ENCODE measurements at regions not wholly inside any gene's neighbourhood (a gene's known extent, or its start where the extent isn't known, plus 50 kb on each side); places are given as distances from the start of the nearest gene placed in this dataset.
"Not testable (repeated sequence)": the region's sequence is repeated elsewhere in the genome, so short reads cannot be mapped to it uniquely, and the experiment has no call there.

DNA sequence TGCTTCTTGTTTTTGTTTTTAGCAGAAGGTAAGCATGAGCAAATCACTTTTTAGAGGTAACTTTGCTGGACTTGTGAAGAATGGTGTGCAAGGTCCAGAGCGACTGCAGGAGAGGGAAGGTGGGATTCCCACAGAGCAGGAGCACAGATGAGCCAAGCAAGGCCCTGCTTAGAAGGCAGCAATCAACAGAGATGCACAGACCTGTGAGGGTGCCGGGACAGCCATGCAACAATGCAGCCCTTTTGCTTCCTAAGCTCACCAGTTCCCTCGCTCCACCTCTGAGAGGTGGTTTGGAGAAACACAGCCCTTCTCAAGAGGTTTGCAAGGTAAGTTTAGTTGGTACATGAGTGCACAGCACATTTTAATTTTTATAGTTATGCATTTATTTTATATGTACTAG, 85.1 kb upstream of the FBXO28 start:
- not testable (repeated sequence) for DNase-seq

- not testable (repeated sequence) for DNase-seq
Observed at GRCh38 chr1:224023122-224023521, 90.8 kb upstream of the FBXO28 start.

DNA sequence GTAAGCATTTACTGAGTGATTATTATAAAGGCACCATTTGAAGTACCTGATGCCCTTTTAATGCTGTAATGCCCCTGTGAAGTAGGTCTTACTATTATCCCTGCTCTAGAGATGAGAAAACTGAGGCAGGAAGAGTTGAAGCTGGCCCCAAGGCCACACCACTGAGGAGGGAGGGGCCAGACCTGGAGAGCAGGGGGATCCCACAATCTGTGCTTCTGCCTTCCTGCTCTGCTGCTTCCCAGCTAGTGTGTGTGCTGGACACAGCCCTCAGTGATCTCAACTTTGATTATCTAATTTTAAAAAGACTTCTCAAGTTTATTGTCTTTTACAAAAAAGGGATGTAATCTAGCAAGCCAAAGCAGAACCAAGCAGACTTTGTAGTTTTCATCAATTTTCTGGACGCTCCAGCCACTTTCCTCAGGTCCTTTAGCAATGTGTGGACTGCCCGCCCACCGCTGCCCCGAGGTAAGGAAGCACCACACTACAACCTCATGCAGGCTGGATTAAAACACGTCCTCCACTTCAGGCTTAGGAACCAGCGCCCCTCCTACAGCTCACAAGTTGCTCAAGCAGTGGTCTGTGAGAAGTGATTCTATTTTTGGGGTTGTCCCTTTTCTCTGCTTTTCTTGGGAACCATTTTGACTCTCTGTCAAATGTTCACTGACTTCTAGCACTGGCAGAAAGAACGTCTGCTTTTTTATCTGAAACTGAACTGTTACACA, 91.5 kb upstream of the FBXO28 start:
- DNase-seq, result not testable (repeated sequence)

GRCh38 chr1:224019866-224020265, 94.0 kb upstream of the FBXO28 start:
- DNase-seq, result not testable (repeated sequence)

DNA sequence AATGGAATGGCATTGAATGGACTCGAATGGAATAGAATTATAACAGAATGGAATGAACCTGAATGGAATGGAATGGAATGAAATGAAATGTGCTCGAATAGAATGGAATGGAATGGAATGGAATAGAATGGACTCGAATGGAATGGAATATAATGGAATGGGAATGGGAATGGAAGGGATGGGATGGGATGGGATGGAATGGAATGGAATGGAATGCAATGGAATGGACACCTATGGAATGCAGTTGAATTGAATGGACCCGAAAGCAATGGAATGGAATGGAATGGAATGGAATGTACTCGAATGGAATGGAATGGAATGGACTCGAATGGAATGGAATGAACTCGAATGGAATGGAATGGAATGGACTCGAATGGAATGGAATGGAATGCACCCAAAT, 98.1 kb upstream of the FBXO28 start:
- DNase-seq, result not testable (repeated sequence)

DNA sequence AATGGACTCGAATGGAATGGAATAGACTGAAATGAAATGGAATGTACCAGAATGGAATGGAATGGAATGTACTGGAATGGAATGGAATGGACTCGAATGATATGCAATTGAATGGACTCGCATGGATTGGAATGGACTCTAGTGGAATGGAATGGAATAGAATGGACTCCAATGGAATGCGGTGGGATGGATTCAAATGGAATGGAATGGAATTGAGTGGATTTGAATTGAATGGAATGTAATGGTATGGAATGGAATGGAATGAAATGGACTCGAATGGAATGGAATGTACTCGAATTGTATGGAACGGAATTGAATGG, 99.6 kb upstream of the FBXO28 start:
- no peak for DNase-seq

- not testable (repeated sequence) for DNase-seq
Observed at GRCh38 chr1:224013626-224014329, 100.1 kb upstream of the FBXO28 start.

GRCh38 chr1:224012807-224013434, 101.0 kb upstream of the FBXO28 start:
- DNase-seq, result not testable (repeated sequence)

- not testable (repeated sequence) for DNase-seq
Observed at GRCh38 chr1:224012162-224012561, 101.7 kb upstream of the FBXO28 start.

- not testable (repeated sequence) for DNase-seq
Observed at GRCh38 chr1:224011751-224012150, 102.2 kb upstream of the FBXO28 start.

DNA sequence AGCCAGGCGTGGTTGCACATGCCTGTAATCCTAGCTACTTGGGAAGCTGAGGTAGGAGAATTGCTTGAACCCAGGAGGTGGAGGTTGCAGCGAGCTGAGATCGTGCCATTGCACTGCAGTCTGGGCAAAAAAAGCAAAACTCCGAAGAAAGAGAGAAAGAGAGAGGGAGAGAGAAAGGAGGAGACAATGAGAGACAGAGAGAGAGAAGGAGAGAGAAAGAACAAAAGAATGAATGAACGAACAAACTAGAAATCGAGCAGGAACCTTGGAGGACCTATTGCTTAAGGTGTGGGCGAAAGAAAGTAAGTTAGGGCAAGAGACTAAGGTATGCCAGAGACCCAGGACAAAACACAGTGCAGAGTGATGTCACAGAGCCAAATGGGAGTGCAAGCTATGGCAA, 102.8 kb upstream of the FBXO28 start:
- DNase-seq, result not testable (repeated sequence)

GRCh38 chr1:224005973-224006372, 107.9 kb upstream of the FBXO28 start:
- not testable (repeated sequence) for DNase-seq

DNA sequence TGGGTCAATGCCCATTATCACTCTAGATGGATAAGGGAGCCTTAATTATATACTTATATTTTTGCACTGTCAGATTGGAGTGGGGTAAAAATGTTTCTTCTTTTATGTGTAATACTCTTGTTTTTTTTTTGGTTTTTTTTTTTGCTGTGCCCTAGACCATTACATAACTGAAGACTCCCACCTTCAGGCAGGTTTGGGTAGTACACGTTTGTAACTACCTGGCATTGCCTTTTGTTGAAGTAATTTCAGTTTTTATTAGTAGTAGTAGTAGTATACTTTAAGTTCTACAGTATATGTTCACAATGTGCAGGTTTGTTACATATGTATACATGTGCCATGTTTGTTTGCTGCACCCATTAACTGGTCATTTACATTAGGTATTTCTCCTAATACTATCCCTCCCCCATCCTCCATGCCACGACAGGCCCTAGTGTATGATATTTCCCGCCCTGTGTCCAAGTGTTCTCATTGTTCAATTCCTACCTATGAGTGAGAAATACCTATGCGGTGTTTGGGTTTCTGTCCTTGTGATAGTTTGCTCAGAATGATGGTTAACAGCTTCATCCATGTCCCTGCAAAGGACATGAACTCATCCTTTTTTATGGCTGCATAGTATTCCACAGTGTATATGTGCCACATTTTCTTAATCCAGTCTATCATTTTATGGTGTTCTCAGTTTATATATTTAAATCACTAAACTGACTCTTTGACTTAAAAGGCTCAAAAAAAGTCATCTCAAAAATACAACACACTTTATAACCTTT, 109.2 kb upstream of the FBXO28 start:
- DNase-seq, result peak; percentile 72

- not testable (repeated sequence) for DNase-seq
Observed at GRCh38 chr1:224003896-224004295, 110.0 kb upstream of the FBXO28 start.

DNA sequence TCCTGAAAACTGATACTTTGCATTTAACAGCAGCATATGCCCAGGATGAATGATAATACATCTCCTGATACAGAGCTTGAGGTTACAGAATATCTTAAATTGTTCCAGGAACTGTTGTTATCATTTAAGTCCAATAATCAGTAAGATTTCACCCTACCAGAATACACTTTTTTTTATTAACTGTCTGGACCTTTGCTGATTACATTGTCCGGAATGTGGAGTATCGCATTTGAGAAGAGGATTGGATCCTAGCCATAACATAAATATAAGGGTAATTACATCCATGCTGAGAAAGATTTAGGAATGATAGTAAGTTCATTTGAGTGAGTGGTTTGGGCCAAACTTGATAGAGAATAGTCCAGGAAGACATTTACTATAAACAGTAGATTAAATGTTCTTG, 112.2 kb upstream of the FBXO28 start:
- not testable (repeated sequence) for DNase-seq

- DNase-seq, result not testable (repeated sequence)
Observed at GRCh38 chr1:223999761-224000160, 114.2 kb upstream of the FBXO28 start.

GRCh38 chr1:223998676-223999455, 115.0 kb upstream of the FBXO28 start:
- not testable (repeated sequence) for DNase-seq

- DNase-seq, result not testable (repeated sequence)
Observed at GRCh38 chr1:223996376-223996775, 117.5 kb upstream of the FBXO28 start.

DNA sequence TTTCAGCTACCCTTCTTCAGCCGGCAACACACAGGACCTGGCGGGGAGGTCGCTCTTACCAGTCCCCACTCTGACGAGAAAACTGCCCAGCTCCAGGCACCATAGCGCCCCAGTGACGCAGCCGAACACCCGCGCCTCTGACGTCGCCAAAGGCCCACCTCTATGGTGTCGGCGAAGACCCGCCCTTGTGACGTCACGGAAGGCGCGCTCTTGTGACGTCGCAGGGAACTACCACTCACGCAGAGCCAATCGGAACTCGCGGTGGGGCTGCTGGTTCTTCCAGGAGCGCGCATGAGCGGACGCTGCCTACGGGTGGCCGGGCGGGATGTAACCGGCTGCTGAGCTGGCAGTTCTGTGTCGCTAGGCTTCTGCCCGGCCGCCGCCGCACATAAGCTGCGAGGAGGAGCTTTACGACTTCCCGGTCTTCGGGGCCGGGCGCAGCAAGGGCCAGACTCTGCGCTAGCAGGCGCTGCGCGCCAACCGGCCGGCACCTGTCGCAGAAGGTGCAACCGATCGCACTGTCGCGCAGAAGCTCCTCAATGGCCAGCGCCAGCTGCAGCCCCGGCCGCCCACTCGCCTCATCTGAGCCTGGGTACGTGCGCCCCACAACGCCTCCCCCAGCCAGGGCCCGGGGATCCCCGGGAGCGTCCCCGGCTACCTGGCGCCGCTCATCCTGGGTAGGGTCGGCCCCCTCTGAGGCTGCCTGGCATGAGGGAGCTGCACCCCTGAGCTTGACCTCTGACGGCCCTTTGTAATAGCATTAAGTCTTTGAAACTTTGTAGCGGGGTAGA, 121.3 kb upstream of the FBXO28 start:
- peak; percentile 100 for DNase-seq

DNA sequence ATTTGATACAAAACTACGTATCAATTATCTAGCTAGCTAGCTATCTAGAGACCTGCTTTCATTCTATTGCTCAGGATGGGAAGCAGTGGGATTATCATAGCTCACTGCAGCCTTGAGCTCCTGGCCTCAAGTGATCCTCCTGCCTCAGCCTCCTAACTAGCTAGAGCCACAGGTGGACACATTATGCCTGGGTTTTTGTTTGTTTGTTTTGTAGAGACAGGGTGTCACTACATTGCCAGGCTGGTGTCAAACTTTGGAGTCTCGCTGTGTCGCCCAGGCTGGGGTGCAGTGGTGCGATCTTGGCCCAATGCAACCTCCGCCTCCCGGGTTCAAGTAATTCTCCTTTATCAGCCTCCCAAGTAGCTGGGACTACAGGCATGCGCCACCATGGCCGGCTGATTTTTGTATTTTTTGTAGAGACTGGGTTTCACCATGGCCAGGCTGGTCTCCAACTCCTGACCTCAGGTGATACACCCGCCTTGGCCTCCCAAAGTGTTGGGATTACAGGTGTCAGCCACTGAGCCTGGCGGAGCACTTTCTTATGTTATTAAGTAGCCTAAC, 122.5 kb upstream of the FBXO28 start:
- not testable (repeated sequence) for DNase-seq

DNA sequence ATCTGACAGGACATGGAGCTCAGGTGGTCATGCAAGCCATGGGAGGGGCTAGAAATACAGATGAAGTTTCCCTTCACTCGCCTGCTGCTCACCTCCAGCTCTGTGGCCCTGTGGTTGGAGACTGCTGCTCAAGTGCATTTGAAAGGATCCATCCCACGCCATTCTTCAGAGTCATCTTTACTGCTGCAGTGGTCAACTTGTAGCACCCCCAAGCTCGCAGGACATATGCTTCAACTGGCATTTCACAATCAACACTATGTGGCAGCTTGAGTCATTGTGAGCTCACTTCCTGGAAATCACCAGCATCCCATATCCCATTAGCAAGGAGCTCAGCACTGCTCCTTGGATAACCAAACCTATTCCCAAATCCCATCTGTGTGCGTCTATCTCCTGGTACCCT, 116.2 kb upstream of the TP53BP2 start:
- not testable (repeated sequence) for DNase-seq

Data from CD4-positive, alpha-beta T cell treated with Interleukin-10 for 1 hour (primary cell).